ENCODE measurements at regions not wholly inside any gene's neighbourhood (a gene's known extent, or its start where the extent isn't known, plus 50 kb on each side); places are given as distances from the start of the nearest gene placed in this dataset.
"Not testable (repeated sequence)": the region's sequence is repeated elsewhere in the genome, so short reads cannot be mapped to it uniquely, and the experiment has no call there.

GRCh38 chr18:67384057-67384456, 132.5 kb downstream of the DSEL start:
- intact Hi-C loops (cut with DNase I); DNase-seq (ENCODE audit: low spot score): not testable (repeated sequence)

- intact Hi-C loops (cut with DNase I): no loop called here
Measured at GRCh38 chr18:67381608-67382150, 134.8 kb downstream of the DSEL start.

GRCh38 chr18:67380867-67381266, 135.7 kb downstream of the DSEL start:
- no peak for DNase-seq (ENCODE audit: low spot score)
- intact Hi-C loops (cut with DNase I): no loop called here

More at GRCh38 chr18:67381608-67382150, 134.8 kb downstream of the DSEL start:
- DNase-seq (ENCODE audit: low spot score): no peak

- intact Hi-C loops (cut with DNase I): no loop called here
Measured at GRCh38 chr18:67379981-67380380, 136.5 kb downstream of the DSEL start.

GRCh38 chr18:67376372-67376771, 140.1 kb downstream of the DSEL start:
- no peak for DNase-seq (ENCODE audit: low spot score)
- intact Hi-C loops (cut with DNase I): no loop called here

More at GRCh38 chr18:67379981-67380380, 136.5 kb downstream of the DSEL start:
- DNase-seq (ENCODE audit: low spot score): no peak

- no peak for DNase-seq (ENCODE audit: low spot score)
- intact Hi-C loops (cut with DNase I): no loop called here
Measured at GRCh38 chr18:67373636-67374035, 142.9 kb downstream of the DSEL start.

GRCh38 chr18:67367540-67367939, 149.0 kb downstream of the DSEL start:
- DNase-seq (ENCODE audit: low spot score): no peak
- intact Hi-C loops (cut with DNase I): no loop called here

GRCh38 chr18:67363694-67364093, 152.8 kb downstream of the DSEL start:
- intact Hi-C loops (cut with DNase I): no loop called here
- no peak for DNase-seq (ENCODE audit: low spot score)

GRCh38 chr18:67362906-67363305, 153.6 kb downstream of the DSEL start:
- intact Hi-C loops (cut with DNase I): no loop called here
- no peak for DNase-seq (ENCODE audit: low spot score)

GRCh38 chr18:67359873-67360838, 156.4 kb downstream of the DSEL start:
- intact Hi-C loops (cut with DNase I): no loop called here
- DNase-seq (ENCODE audit: low spot score): no peak

- DNase-seq (ENCODE audit: low spot score): no peak
- intact Hi-C loops (cut with DNase I): no loop called here
Measured at GRCh38 chr18:67358947-67359346, 157.6 kb downstream of the DSEL start.

- intact Hi-C loops (cut with DNase I): no loop called here
- DNase-seq (ENCODE audit: low spot score): no peak
Measured at GRCh38 chr18:67354692-67355091, 161.8 kb downstream of the DSEL start.

GRCh38 chr18:67354091-67354490, 162.4 kb downstream of the DSEL start:
- DNase-seq (ENCODE audit: low spot score): no peak
- intact Hi-C loops (cut with DNase I): no loop called here

- intact Hi-C loops (cut with DNase I): no loop called here
Measured at GRCh38 chr18:67347438-67347837, 169.1 kb downstream of the DSEL start.

GRCh38 chr18:67342159-67342558, 174.4 kb downstream of the DSEL start:
- intact Hi-C loops (cut with DNase I): no loop called here

More at GRCh38 chr18:67347438-67347837, 169.1 kb downstream of the DSEL start:
- no peak for DNase-seq (ENCODE audit: low spot score)

GRCh38 chr18:67337696-67338095, 178.8 kb downstream of the DSEL start:
- intact Hi-C loops (cut with DNase I): no loop called here
- DNase-seq (ENCODE audit: low spot score): no peak

More at GRCh38 chr18:67342159-67342558, 174.4 kb downstream of the DSEL start:
- DNase-seq (ENCODE audit: low spot score): no peak

- intact Hi-C loops (cut with DNase I): no loop called here
- no peak for DNase-seq (ENCODE audit: low spot score)
Measured at GRCh38 chr18:67331857-67332256, 184.7 kb downstream of the DSEL start.

- intact Hi-C loops (cut with DNase I): no loop called here
- DNase-seq (ENCODE audit: low spot score): no peak
Measured at GRCh38 chr18:67319109-67319508, 197.4 kb downstream of the DSEL start.

GRCh38 chr18:67318651-67319050, 197.9 kb downstream of the DSEL start:
- intact Hi-C loops (cut with DNase I): no loop called here
- DNase-seq (ENCODE audit: low spot score): no peak

- intact Hi-C loops (cut with DNase I): no loop called here
- no peak for DNase-seq (ENCODE audit: low spot score)
Measured at GRCh38 chr18:67310826-67311225, 205.7 kb downstream of the DSEL start.

- DNase-seq (ENCODE audit: low spot score): no peak
- intact Hi-C loops (cut with DNase I): no loop called here
Measured at GRCh38 chr18:67308819-67309218, 207.7 kb downstream of the DSEL start.

Measured in cardiac septum (tissue), 1 donor.